GM21786 (cell line): ENCODE measurements at regions not wholly inside any gene's neighbourhood (a gene's known extent, or its start where the extent isn't known, plus 50 kb on each side); places are given as distances from the start of the nearest gene placed in this dataset.

Experiments
- ATAC-seq: cut with Tn5 transposase; IDR thresholded peaks from one replicate; pipeline ENCODE4 v1.9.1; 2021; ENCODE audit not compliant: unreplicated experiment

GRCh38 chr11:113529606-113530005 is 54.4 kb upstream of the DRD2 start:
- no peak for ATAC-seq

GRCh38 chr11:113528982-113529381 is 53.8 kb upstream of the DRD2 start:
- no peak for ATAC-seq

- no peak for ATAC-seq
Observed at GRCh38 chr11:113526521-113526920, 51.3 kb upstream of the DRD2 start.
